ENCODE measurements at regions not wholly inside any gene's neighbourhood (a gene's known extent, or its start where the extent isn't known, plus 50 kb on each side); places are given as distances from the start of the nearest gene placed in this dataset.

- TF ChIP-seq CTCF (IDR thresholded peaks at IDR 0.05) = no peak
These were observed 451.6 kb downstream of the SOX11 start for GRCh38 chr2:6143812-6144211.

GRCh38 chr2:6148882-6149281 lies 456.7 kb downstream of the SOX11 start:
- no peak for TF ChIP-seq CTCF (IDR thresholded peaks at IDR 0.05)

- no peak for TF ChIP-seq CTCF (IDR thresholded peaks at IDR 0.05)
These were observed 467.4 kb downstream of the SOX11 start for GRCh38 chr2:6159606-6160005.

GRCh38 chr2:6163932-6164331 lies 471.7 kb downstream of the SOX11 start:
- TF ChIP-seq CTCF (IDR thresholded peaks at IDR 0.05) = no peak

GRCh38 chr2:6164986-6165747 lies 473.0 kb downstream of the SOX11 start:
- TF ChIP-seq CTCF (IDR thresholded peaks at IDR 0.05) = no peak

- TF ChIP-seq CTCF (IDR thresholded peaks at IDR 0.05) = no peak
These were observed 475.5 kb downstream of the SOX11 start for GRCh38 chr2:6167592-6168138.

GRCh38 chr2:6168485-6168884 lies 476.3 kb downstream of the SOX11 start:
- TF ChIP-seq CTCF (IDR thresholded peaks at IDR 0.05) = no peak

Measured in LNCAP (cell line).